NT2/D1 (cell line): ENCODE measurements at regions not wholly inside any gene's neighbourhood (a gene's known extent, or its start where the extent isn't known, plus 50 kb on each side); places are given as distances from the start of the nearest gene placed in this dataset.

Source experiments
- SUZ12 ChIP-seq: IDR thresholded peaks from 2 replicates; pipeline ENCODE4 v1.6.1; 2011; ENCODE audit not compliant: insufficient read length, insufficient read depth; ENCODE audit errors: extremely low read depth
- YY1 ChIP-seq: IDR thresholded peaks from 2 replicates; pipeline ENCODE4 v1.6.1; 2011; ENCODE audit not compliant: insufficient read length, insufficient read depth
- ZNF274 ChIP-seq: IDR thresholded peaks from 2 replicates; pipeline ENCODE4 v1.6.1; 2011; ENCODE audit warnings: mild to moderate bottlenecking, low read depth, low read length

DNA sequence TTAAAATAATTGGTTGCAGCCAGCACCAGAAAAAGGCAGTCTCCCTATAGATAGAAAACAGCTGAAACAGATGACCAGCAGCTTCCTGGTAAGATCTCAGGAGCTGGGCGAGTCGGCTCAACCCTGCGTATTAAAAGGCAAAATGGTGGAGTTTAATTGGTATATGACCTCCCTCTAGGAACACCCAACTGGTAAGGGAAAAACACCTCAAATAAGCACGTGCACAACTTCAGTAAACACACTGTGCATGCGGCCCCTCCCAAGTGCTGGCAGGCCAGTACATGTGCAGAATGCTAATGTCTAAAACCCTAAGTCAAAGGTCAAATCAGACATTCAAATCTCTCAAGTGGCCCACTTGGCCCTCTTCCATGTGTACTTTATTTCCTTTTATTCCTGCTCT is 103.2 kb upstream of the PDE5A start:
- TF ChIP-seq ZNF274: no peak
- TF ChIP-seq YY1: no peak
- no peak for TF ChIP-seq SUZ12
